OCI-LY7 (cell line): ENCODE measurements at regions not wholly inside any gene's neighbourhood (a gene's known extent, or its start where the extent isn't known, plus 50 kb on each side); places are given as distances from the start of the nearest gene placed in this dataset.

Source experiments
- CTCF ChIP-seq: fragments of 200-600 bp; sonication (generic); conservative IDR thresholded peaks from 2 replicates; pipeline ENCODE4 v1.5.1; 2014; ENCODE audit warnings: mild to moderate bottlenecking, antibody characterized with exemption, low read length, moderate library complexity, mixed read lengths
- EZH2phosphoT487 ChIP-seq: fragments of 200-600 bp; sonication (generic); IDR thresholded peaks from 2 replicates; pipeline ENCODE4 v1.6.1; 2018; ENCODE audit warnings: low read depth, borderline replicate concordance, mild to moderate bottlenecking, mixed run types, antibody characterized with exemption, low read length, moderate library complexity, mixed read lengths

DNA sequence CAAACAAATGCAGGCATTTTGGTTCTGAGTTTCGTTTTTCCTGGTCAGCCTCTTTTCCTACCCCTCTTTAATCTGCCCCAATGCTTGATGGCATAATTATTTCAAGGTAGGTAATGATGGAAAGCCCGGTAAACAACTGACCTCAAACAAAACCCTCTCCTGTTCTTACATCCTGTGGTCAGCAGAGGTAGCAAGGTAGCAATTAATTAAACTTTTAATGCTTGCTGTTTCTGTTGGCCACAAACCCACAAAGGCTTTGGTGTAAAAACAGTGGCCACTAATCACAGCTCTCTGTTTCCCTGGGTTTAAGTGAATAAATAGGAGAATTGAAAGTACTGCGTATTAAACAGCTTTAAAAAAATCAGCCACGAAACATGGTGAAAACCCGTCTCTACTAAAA is 261.5 kb upstream of the SOX4 start:
- TF ChIP-seq CTCF (no peak), EZH2phosphoT487 (no peak)
